ENCODE measurements at regions not wholly inside any gene's neighbourhood (a gene's known extent, or its start where the extent isn't known, plus 50 kb on each side); places are given as distances from the start of the nearest gene placed in this dataset.

DNA sequence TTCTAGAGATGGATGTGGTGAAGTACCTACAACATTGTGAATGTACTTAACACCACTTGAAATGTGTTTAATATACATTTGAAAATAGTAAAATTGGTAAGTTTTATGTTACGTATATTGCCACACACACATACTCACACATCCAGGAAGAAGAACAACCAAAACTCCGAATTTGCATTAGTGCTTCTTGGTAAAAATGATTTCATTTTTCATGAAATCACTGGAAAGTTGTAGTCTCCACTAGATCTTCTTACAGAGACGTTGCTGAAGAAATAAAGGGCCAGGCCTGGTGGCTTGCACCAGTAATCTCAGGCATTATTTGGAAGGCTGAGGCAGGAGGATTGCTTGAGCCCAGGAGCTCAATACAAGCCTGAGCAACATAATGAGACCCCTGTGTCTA, 118.6 kb upstream of the ZNF608 start:
- intact Hi-C loops (cut with micrococcal nuclease; ENCODE audit: unreplicated experiment), result no loop called here
- no peaks in the 10 kb centered on the region for H3K27me3 ChIP-seq (replicated peaks; ENCODE audit: control insufficient read depth, insufficient read depth, low read length)
- no peaks in the 10 kb centered on the region for H3K4me1 ChIP-seq
- ChIA-PET CTCF (no interaction called here), POLR2A (no interaction called here)
- H3K9me3 ChIP-seq, result peaks cover 8% of the 10 kb centered on the region; the same call in 1 of the 2 replicates
- no peak overlapping the region for H3K4me3 ChIP-seq (ENCODE audit: low read depth, low read length)
- Mint-ChIP-seq H3K27me3 (ENCODE audit: insufficient read depth, unreplicated experiment) (no peaks in the 10 kb centered on the region), H3K9me3 (ENCODE audit: unreplicated experiment) (no peaks in the 10 kb centered on the region), H3K36me3 (ENCODE audit: insufficient read depth, unreplicated experiment) (no peaks in the 10 kb centered on the region), H3K4me3 (ENCODE audit: unreplicated experiment) (no peak overlapping the region), H3K27ac (ENCODE audit: unreplicated experiment) (no peak overlapping the region), H3K4me1 (ENCODE audit: low read depth, unreplicated experiment) (peaks cover 11% of the 10 kb centered on the region)
- no TSS peak for BruUV-seq (replicated peaks)
- no peak for DNase-seq
- TF ChIP-seq, protein P1, sequence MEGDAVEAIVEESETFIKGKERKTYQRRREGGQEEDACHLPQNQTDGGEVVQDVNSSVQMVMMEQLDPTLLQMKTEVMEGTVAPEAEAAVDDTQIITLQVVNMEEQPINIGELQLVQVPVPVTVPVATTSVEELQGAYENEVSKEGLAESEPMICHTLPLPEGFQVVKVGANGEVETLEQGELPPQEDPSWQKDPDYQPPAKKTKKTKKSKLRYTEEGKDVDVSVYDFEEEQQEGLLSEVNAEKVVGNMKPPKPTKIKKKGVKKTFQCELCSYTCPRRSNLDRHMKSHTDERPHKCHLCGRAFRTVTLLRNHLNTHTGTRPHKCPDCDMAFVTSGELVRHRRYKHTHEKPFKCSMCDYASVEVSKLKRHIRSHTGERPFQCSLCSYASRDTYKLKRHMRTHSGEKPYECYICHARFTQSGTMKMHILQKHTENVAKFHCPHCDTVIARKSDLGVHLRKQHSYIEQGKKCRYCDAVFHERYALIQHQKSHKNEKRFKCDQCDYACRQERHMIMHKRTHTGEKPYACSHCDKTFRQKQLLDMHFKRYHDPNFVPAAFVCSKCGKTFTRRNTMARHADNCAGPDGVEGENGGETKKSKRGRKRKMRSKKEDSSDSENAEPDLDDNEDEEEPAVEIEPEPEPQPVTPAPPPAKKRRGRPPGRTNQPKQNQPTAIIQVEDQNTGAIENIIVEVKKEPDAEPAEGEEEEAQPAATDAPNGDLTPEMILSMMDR (IDR thresholded peaks at IDR 0.05; ENCODE audit: insufficient read depth in 1 of 2, low read depth in 1 of 2, low read length in 1 of 2, severe bottlenecking in 1 of 2, unreplicated experiment in 1 of 2), result no peak
- H3K36me3 ChIP-seq (ENCODE audit: control insufficient read depth, insufficient read depth, low read length), result no peaks in the 10 kb centered on the region

DNA sequence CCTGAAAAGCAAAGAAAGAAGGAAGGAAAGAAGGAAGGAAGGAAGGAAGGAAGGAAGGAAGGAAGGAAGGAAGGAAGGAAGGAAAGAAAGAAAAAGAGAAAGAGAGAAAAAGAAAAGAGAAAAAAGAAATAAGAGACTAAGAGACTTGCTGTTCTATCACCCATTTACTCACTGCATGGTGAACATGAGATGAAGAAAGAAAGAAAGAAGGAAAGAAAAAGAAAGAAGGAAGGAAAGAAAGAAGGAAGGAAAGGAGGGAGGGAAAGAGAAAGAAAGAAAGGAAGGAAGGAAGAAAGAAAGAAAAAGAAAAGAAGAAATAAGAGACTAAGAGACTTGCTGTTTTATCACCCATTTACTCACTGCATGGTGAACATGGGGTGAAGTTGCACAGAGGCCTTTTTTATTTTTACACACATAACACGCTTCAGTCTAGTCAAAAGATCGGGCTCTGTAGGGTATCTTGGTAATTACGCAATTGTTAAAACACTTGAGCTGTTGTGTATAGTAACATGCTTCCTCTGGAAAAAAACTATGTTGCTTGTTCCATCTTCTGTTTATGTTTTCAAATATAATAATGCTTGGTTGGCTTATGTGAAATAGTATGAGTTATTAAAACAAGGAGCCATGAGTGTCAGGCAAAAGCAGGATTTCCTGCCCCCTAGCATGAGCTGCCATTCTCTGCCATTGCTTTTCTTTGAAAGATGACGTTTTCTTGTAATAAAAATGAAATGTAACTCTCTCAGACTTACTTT, 119.3 kb upstream of the ZNF608 start:
- ChIA-PET POLR2A (no interaction called here), CTCF (no interaction called here)
- H3K36me3 Mint-ChIP-seq (ENCODE audit: insufficient read depth, unreplicated experiment), result no peaks in the 10 kb centered on the region
- H3K4me3 ChIP-seq (ENCODE audit: low read depth, low read length), result no peak overlapping the region
- H3K4me3 Mint-ChIP-seq (ENCODE audit: unreplicated experiment), result no peak overlapping the region
- H3K36me3 ChIP-seq (ENCODE audit: control insufficient read depth, insufficient read depth, low read length), result no peaks in the 10 kb centered on the region
- H3K27me3 ChIP-seq (replicated peaks; ENCODE audit: control insufficient read depth, insufficient read depth, low read length), result no peaks in the 10 kb centered on the region
- peaks cover 8% of the 10 kb centered on the region; the same call in 1 of the 2 replicates for H3K9me3 ChIP-seq
- no TSS peak for BruUV-seq (replicated peaks)
- peaks cover 11% of the 10 kb centered on the region for H3K4me1 Mint-ChIP-seq (ENCODE audit: low read depth, unreplicated experiment)
- no peak overlapping the region for H3K27ac Mint-ChIP-seq (ENCODE audit: unreplicated experiment)
- H3K9me3 Mint-ChIP-seq (ENCODE audit: unreplicated experiment), result no peaks in the 10 kb centered on the region
- DNase-seq, result no peak
- intact Hi-C loops (cut with micrococcal nuclease; ENCODE audit: unreplicated experiment), result no loop called here
- no peaks in the 10 kb centered on the region for H3K27me3 Mint-ChIP-seq (ENCODE audit: insufficient read depth, unreplicated experiment)
- TF ChIP-seq, protein P1 (IDR thresholded peaks at IDR 0.05; ENCODE audit: insufficient read depth in 1 of 2, low read depth in 1 of 2, low read length in 1 of 2, severe bottlenecking in 1 of 2, unreplicated experiment in 1 of 2), result no peak
- H3K4me1 ChIP-seq, result no peaks in the 10 kb centered on the region

DNA sequence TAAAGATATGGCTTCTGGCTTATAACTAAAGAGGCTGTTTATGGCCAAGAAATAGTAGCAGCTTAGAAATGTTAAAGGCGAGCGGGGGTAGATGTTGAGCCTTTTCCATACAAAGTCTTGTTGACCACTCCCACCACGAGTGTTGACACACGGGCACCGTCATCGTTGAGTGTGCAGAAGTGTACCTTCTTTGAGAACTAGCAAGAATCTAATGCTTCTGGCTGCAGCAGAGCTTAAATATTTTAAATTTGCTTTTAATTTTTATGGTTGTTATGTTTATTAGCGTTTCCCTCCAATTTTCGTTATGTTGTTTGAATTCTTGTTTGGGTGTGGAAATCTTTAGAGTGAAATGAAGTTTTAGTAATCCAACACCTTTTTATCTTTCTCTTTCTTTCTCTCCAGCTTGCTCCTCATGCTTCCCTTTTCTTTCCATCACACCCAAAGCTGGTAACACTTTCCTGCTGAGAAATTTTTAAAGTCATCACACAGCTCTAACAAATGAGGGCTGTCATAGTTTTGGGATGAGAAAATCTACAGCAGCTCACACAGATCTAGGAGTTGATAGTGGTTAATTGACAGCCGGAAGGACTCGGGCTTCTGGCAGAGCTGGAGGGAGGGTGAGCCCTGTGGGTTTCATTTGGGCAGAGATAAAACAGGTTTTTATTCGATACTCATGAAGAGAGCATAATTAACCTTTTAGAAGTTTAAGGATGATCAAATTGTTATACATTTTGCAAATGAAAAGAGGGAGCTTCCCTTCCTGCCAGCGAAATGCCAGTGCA, 120.1 kb upstream of the ZNF608 start:
- H3K4me1 Mint-ChIP-seq (ENCODE audit: low read depth, unreplicated experiment), result peaks cover 11% of the 10 kb centered on the region
- H3K4me3 ChIP-seq (ENCODE audit: low read depth, low read length), result no peak overlapping the region
- POLR2A ChIA-PET, result no interaction called here
- H3K27ac Mint-ChIP-seq (ENCODE audit: unreplicated experiment), result no peak overlapping the region
- no peaks in the 10 kb centered on the region for H3K27me3 Mint-ChIP-seq (ENCODE audit: insufficient read depth, unreplicated experiment)
- no peaks in the 10 kb centered on the region for H3K4me1 ChIP-seq
- BruUV-seq (replicated peaks), result no TSS peak
- peaks cover 8% of the 10 kb centered on the region; the same call in 1 of the 2 replicates for H3K9me3 ChIP-seq
- H3K36me3 Mint-ChIP-seq (ENCODE audit: insufficient read depth, unreplicated experiment), result no peaks in the 10 kb centered on the region
- H3K36me3 ChIP-seq (ENCODE audit: control insufficient read depth, insufficient read depth, low read length), result no peaks in the 10 kb centered on the region
- intact Hi-C loops (cut with micrococcal nuclease; ENCODE audit: unreplicated experiment), result no loop called here
- CTCF ChIA-PET, result no interaction called here
- H3K9me3 Mint-ChIP-seq (ENCODE audit: unreplicated experiment), result no peaks in the 10 kb centered on the region
- H3K4me3 Mint-ChIP-seq (ENCODE audit: unreplicated experiment), result no peak overlapping the region
- TF ChIP-seq, protein P1 (IDR thresholded peaks at IDR 0.05; ENCODE audit: insufficient read depth in 1 of 2, low read depth in 1 of 2, low read length in 1 of 2, severe bottlenecking in 1 of 2, unreplicated experiment in 1 of 2), result no peak
- no peaks in the 10 kb centered on the region for H3K27me3 ChIP-seq (replicated peaks; ENCODE audit: control insufficient read depth, insufficient read depth, low read length)
- no peak for DNase-seq
